GM12875 (cell line): ENCODE measurements at regions not wholly inside any gene's neighbourhood (a gene's known extent, or its start where the extent isn't known, plus 50 kb on each side); places are given as distances from the start of the nearest gene placed in this dataset.

Experiments
- H3K4me3 ChIP-seq: one replicate; pipeline ENCODE4 v1.5.1; 2011; ENCODE audit warnings: low read depth, low read length, control low read depth
- CTCF ChIP-seq: IDR thresholded peaks from 2 replicates; pipeline ENCODE4 v1.5.1; 2011; ENCODE audit warnings: low read depth, mild to moderate bottlenecking, control low read depth, inconsistent platforms, low read length, moderate library complexity, borderline replicate concordance; ENCODE audit not compliant: insufficient read depth

DNA sequence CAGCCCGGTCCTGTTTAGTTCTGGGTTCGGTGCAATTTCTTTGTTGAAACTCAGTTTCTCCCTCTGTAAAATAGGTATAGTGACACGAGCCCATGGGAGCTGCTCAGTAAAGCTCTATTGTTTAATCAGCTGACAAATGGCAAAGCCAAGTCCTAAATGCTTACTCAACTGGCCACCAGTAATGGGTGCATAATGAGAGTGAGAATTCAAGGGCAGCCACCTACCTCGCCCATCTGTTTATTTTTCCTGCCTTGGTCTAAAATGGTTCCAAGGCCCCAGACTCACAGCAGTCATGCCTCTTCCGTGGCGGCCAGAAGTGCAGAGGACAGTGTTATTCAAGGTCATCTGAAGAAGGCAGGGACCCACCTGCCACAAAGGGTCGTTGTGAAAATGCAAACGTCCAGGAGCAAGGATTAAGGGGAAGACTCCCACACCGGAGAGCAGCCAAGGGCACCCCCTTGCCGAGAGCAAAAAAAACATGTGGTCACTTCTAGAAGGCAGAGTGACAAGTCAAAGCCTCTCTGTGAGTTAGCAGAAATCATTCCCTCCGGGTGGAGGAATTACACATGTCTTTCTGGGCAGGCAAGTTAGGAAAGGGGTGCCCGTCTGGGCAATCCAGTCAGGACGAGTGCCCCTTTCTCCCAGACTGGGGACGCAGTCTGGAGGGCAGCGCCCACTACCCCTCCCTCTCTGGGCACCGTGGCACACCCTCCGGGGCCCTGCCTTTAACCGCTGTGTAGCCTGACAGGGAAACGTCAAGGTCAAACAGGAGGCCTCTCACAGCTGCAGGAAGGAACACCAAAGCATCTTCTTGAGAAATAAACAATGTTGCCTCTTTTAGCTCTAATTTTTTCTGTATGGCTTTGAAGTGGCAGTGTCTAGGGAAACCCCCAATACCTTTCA is 186.2 kb downstream of the FOXO1 start:
- H3K4me3 ChIP-seq, result no peak overlapping the region
- TF ChIP-seq CTCF, result no peak

DNA sequence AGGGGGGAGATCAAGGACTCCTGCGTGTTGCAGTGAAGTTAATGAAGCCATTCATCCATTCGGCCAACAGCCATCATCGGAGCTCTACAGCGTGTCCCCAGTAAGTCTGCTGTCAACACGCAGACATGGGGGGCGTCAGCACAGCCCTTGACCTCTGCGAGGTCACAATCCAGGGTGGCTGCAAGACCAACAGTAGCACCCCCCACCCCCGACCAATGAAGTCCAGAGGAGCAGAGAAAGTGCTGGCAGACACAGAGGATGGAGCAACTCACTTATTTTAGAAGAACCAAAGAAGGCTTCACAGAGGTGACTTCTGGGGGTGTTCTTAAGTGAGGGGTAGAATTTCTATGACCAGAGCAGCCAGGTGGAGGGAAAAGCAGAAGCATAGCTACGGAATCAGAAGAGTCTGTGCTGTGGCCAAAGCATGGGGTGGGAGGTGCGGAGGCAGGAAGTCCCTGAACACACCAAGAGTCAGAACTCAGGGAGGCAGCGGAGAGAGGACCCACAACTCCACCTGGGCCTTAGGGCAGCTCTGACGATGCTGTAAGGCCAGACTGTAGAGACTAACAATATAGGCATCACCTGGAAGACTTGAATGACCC is 185.4 kb downstream of the FOXO1 start:
- H3K4me3 ChIP-seq, result no peak overlapping the region
- no peak for TF ChIP-seq CTCF

DNA sequence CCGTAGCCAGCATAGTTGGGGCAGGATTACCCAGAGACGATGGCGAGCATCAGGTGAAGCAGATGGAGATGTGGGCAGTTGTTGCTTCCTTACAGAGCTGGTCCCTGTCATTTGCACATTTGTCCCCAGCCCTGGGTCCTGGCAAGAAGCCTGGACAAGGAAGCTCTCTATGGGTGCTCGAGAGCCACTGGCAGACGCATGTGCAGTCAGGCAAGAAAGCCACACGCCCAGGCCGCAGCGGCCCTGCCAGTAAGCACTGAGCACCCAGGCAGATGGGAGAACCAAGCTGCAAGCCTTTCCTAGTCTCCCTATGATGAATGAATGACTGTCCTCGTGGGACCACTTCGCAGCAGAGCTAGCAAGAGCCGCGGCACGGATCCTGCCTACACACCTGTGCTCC is 182.8 kb downstream of the FOXO1 start:
- TF ChIP-seq CTCF, result no peak
- H3K4me3 ChIP-seq, result no peak overlapping the region

DNA sequence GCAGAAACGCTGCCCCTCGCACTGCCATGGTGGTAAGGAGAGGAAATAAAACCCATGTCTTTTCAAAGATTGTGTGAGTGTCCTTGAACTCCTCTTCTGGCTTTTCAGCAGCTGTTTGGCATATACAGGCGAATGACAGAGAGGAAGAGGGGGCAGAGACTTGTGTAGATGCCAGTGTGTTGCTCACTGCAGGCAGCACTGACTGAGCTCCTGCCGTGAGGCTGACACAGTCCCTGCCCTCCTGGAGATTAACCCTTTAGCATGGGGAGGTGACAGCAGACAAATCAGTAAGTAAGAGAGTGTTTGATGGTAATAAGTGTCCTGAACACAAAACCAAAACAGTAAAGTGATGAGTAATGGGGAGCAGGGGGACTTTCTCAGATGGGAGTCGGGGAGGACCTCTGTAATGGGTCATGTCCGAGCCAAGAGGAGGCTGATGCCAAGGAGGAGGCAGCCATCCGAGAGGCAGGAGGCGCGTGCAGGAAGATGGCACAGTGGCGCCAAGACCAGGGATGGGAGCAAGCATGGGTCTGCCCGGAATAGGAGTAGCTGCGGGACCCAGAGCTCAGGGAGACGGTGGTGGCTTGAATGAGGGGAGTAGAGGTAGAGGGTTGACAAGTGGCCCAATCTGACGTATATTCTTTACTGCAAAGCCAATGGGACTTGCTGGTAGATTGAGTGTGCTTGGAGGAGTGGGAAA is 182.2 kb downstream of the FOXO1 start:
- H3K4me3 ChIP-seq, result no peak overlapping the region
- no peak for TF ChIP-seq CTCF

GRCh38 chr13:40484974-40485373 is 181.5 kb downstream of the FOXO1 start:
- no peak overlapping the region for H3K4me3 ChIP-seq
- TF ChIP-seq CTCF, result no peak

- no peak for TF ChIP-seq CTCF
These were observed 180.6 kb downstream of the FOXO1 start for GRCh38 chr13:40485611-40486517.

More at GRCh38 chr13:40485611-40486517, 180.6 kb downstream of the FOXO1 start:
- no peak overlapping the region for H3K4me3 ChIP-seq
